Endothelial cell of umbilical vein (primary cell): ENCODE measurements at regions not wholly inside any gene's neighbourhood (a gene's known extent, or its start where the extent isn't known, plus 50 kb on each side); places are given as distances from the start of the nearest gene placed in this dataset.

Experiments
- BruUV-seq: library from RNA; stranded (reverse); fragments of 400-500 nt; replicated peaks from 2 replicates; lab custom pipeline; 2021; lab: Mats Ljungman, UMichigan
- CTCF ChIA-PET: fragments of 300-600, 350-600 bp; sonication (Branson Sonifier 250); formaldehyde crosslinking; loops from one replicate; lab custom pipeline; 2021; ENCODE audit warnings: antibody characterized with exemption, inconsistent platforms; lab: Charles Lee
- POLR2A ChIA-PET: fragments of 300-600, 350-600 bp; sonication (Branson Sonifier 250); formaldehyde crosslinking; loops from one replicate; lab custom pipeline; 2021; ENCODE audit warnings: antibody characterized with exemption, inconsistent platforms; lab: Charles Lee
- DNase-seq: peaks from one replicate; pipeline ENCODE4 v3.0.0-alpha.2; 2011; ENCODE audit warnings: low read depth, low spot score
- FAIRE-seq: peaks from 2 replicates; lab custom pipeline; 2011; peaks lifted over from hg19 to GRCh38; lab: Jason Lieb, UNC
- H2AFZ ChIP-seq: 2 replicates; pipeline ENCODE4 v1.6.0; 2012; ENCODE audit warnings: low read depth, low read length, control low read depth, inconsistent platforms
- H3K27ac ChIP-seq: 2 replicates; pipeline ENCODE4 v1.5.1; 2011; ENCODE audit warnings: low read depth, mild to moderate bottlenecking, control low read depth, low read length, moderate library complexity; ENCODE audit not compliant: insufficient read depth
- H3K27me3 ChIP-seq, 2 experiments: 2 replicates each; pipeline versions ENCODE4 v1.6.0 to v1.6.1; 2011; ENCODE audit warnings: low read length in 2 of 2, mixed read lengths in 1 of 2; ENCODE audit not compliant: control insufficient read depth in 2 of 2, insufficient read depth in 2 of 2
- H3K36me3 ChIP-seq, 2 experiments: 2 replicates in 1 of 2; 3 replicates in 1 of 2; pipeline ENCODE4 v1.5.1; 2011; ENCODE audit warnings: low read length in 2 of 2, mild to moderate bottlenecking in 1 of 2, moderate library complexity in 1 of 2; ENCODE audit not compliant: control insufficient read depth in 2 of 2, insufficient read depth in 2 of 2; ENCODE audit errors: extremely low read depth in 1 of 2
- H3K4me1 ChIP-seq: 3 replicates; pipeline ENCODE4 v1.5.1; 2011; ENCODE audit warnings: mild to moderate bottlenecking, low read length; ENCODE audit not compliant: control insufficient read depth, insufficient read depth; ENCODE audit errors: extremely low read depth
- H3K4me2 ChIP-seq: 2 replicates; pipeline ENCODE4 v1.6.1; 2011; ENCODE audit warnings: low read length, control low read depth, mixed read lengths; ENCODE audit not compliant: insufficient read depth
- H3K4me3 ChIP-seq, 3 experiments: fragments of 200-600 bp in 1 of 3; sonication (generic), shearing (Covaris generic) in 1 of 3; replicated peaks in 1 of 3; 2 replicates each; pipeline ENCODE4 v1.5.1; 2011 to 2016; ENCODE audit warnings: control low read depth in 3 of 3, low read length in 3 of 3, mild to moderate bottlenecking in 2 of 3, inconsistent platforms in 1 of 3, low read depth in 1 of 3, moderate library complexity in 1 of 3; ENCODE audit not compliant: insufficient read depth in 1 of 3
- H3K79me2 ChIP-seq: 2 replicates; pipeline ENCODE4 v1.6.0; 2012; ENCODE audit warnings: low read length, inconsistent platforms; ENCODE audit not compliant: control insufficient read depth, insufficient read depth
- H3K9ac ChIP-seq: replicated peaks from 2 replicates; pipeline ENCODE3; 2011; ENCODE audit warnings: low read length, control low read depth; ENCODE audit not compliant: insufficient read depth; ENCODE audit errors: extremely low read depth
- H3K9me1 ChIP-seq: replicated peaks from 3 replicates; pipeline ENCODE4 v1.6.0; 2011; ENCODE audit warnings: mild to moderate bottlenecking, low read length; ENCODE audit not compliant: control insufficient read depth, insufficient read depth; ENCODE audit errors: extremely low read depth
- H3K9me3 ChIP-seq: replicated peaks from 2 replicates; pipeline ENCODE4 v1.5.1; 2012; ENCODE audit warnings: low read length, inconsistent platforms; ENCODE audit not compliant: control insufficient read depth, insufficient read depth
- H4K20me1 ChIP-seq: replicated peaks from 2 replicates; pipeline ENCODE3; 2011; ENCODE audit warnings: mild to moderate bottlenecking, low read length; ENCODE audit not compliant: control insufficient read depth, insufficient read depth; ENCODE audit errors: extremely low read depth
- CTCF ChIP-seq, 2 donors: IDR thresholded peaks; 1 replicate in 1 of 2; 2 replicates in 1 of 2; pipeline ENCODE4 v1.5.1; 2011; ENCODE audit warnings: low read length in 2 of 2, mild to moderate bottlenecking in 2 of 2, moderate library complexity in 2 of 2, control low read depth in 1 of 2, inconsistent platforms in 1 of 2, low read depth in 1 of 2; ENCODE audit not compliant: insufficient read depth in 1 of 2; ENCODE audit errors: extremely low read depth in 1 of 2
- EZH2 ChIP-seq: IDR thresholded peaks from 2 replicates; pipeline ENCODE4 v1.6.1; 2012; ENCODE audit warnings: borderline replicate concordance, low read depth, mild to moderate bottlenecking, moderate library complexity, low read length, inconsistent platforms; ENCODE audit not compliant: severe bottlenecking
- FOS ChIP-seq: IDR thresholded peaks from 2 replicates; pipeline ENCODE4 v1.6.1; 2011; ENCODE audit warnings: mild to moderate bottlenecking, low read length, moderate library complexity, borderline replicate concordance; ENCODE audit not compliant: insufficient read depth
- GATA2 ChIP-seq: IDR thresholded peaks from 2 replicates; pipeline ENCODE4 v1.7.0; 2011; ENCODE audit warnings: low read depth, mild to moderate bottlenecking, moderate library complexity, mixed read lengths, low read length; ENCODE audit not compliant: insufficient read length, insufficient read depth
- JUN ChIP-seq: IDR thresholded peaks from 2 replicates; pipeline ENCODE4 v1.6.1; 2011; ENCODE audit warnings: borderline replicate concordance, low read depth; ENCODE audit not compliant: insufficient read length, insufficient read depth
- MYC ChIP-seq: IDR thresholded peaks from one replicate; pipeline ENCODE4 v1.6.1; 2011; ENCODE audit warnings: mild to moderate bottlenecking, low read depth, low read length
- POLR2A ChIP-seq: IDR thresholded peaks from 2 replicates; pipeline ENCODE4 v1.6.1; 2012; ENCODE audit warnings: low read depth, mild to moderate bottlenecking, control low read depth, low read length
- POLR2AphosphoS5 ChIP-seq: IDR thresholded peaks from 2 replicates; pipeline ENCODE4 v1.6.1; 2012; ENCODE audit warnings: low read depth, mild to moderate bottlenecking, control low read depth, low read length, moderate library complexity; ENCODE audit not compliant: insufficient read depth
- dilution Hi-C: fragments of 300-500 bp; cut with MboI; formaldehyde crosslinking; loops from one replicate; pipeline ENCODE4 v1.15.0; 2019; ENCODE audit warnings: low sequenced_read_pairs; ENCODE audit not compliant: extremely low pct_ligation_motif_present
- intact Hi-C: fragments of 100-400 bp; cut with micrococcal nuclease; formaldehyde crosslinking; loops from one replicate; pipeline ENCODE4 v1.10.0; 2022
- TF ChIP-seq, protein P1 (sequence below): IDR thresholded peaks from 2 replicates; pipeline ENCODE4 v1.6.1; 2011; ENCODE audit not compliant: insufficient read depth, insufficient read length

DNA sequence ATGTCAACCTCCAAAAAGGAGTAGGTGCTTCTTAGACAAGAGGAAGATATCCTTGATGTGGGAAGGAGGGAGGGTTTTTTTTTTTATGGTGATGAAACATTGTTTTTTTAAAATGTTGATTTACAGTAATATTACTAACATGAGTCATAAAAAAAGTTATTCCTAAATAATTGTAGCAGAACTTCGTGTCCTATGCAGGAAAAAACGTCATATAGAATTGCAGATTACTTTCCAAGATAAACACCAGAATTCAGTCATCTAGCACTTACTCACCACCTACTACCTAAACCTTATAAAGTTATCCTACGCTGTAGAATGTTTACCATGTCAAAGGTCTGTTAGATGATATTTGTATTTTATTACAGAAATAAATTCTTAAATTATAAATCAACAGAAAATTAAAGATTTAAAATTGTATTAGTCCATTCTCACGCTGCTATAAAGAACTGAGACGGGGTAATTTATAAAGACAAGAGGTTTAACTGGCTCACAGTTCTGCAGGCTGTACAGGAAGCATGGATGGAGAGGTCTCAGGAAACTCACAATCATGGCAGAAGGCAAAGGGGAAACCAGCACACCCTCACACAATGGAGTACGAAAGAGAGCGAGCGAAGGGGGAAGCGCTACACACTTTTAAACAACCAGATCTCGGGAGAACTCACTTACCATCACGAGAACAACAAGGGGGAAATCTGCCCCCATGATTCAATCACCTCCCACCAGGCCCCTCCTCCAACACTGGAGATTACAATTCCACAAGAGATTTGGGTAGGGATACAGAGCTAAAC, 105.2 kb upstream of the NEBL start:
- dilution Hi-C loops: no loop called here
- Histone ChIP-seq H3K4me1 (peaks cover 19% of the 10 kb centered on the region), H3K9ac (peak overlapping the region; percentile 47), H3K27me3 (no peaks in the 10 kb centered on the region), H4K20me1 (no peaks in the 10 kb centered on the region), H3K4me3 (peak overlapping the region in 1 of 3 experiments; percentile 37), H3K79me2 (no peaks in the 10 kb centered on the region), H3K27ac (peak overlapping the region; percentile 95), H2AFZ (peak overlapping the region; percentile 84), H3K9me1 (no peaks in the 10 kb centered on the region), H3K4me2 (peak overlapping the region; percentile 83), H3K9me3 (no peaks in the 10 kb centered on the region), H3K36me3 (no peaks in the 10 kb centered on the region)
- FAIRE-seq: peak; percentile 92
- BruUV-seq: TSS peak; percentile 87
- intact Hi-C loops: loop anchor here (1.0 kb wide), 2 partner anchors 18 to 361 kb away; no protein-coding TSS in a partner anchor
- POLR2A ChIA-PET: no interaction called here
- peak; percentile 91 for DNase-seq
- CTCF ChIA-PET: interaction anchor here (0.7 kb wide), 1 partner anchor 14 kb away, joined by 3 read pairs; no protein-coding TSS in a partner anchor
- TF ChIP-seq JUN (peak; percentile 88), EZH2 (no peak), MYC (no peak), GATA2 (peak; percentile 74), FOS (peak; percentile 84), POLR2A (no peak), CTCF (IDR thresholded peaks at IDR 0.05; ENCODE audit: extremely low read depth in 1 of 2, insufficient read depth in 1 of 2, low read depth in 1 of 2, low read length in 2 of 2) (no peak), POLR2AphosphoS5 (peak; percentile 68)
- TF ChIP-seq, protein P1, sequence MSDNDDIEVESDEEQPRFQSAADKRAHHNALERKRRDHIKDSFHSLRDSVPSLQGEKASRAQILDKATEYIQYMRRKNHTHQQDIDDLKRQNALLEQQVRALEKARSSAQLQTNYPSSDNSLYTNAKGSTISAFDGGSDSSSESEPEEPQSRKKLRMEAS: no peak
